ENCODE measurements at regions not wholly inside any gene's neighbourhood (a gene's known extent, or its start where the extent isn't known, plus 50 kb on each side); places are given as distances from the start of the nearest gene placed in this dataset.
"Not testable (repeated sequence)": the region's sequence is repeated elsewhere in the genome, so short reads cannot be mapped to it uniquely, and the experiment has no call there.

DNA sequence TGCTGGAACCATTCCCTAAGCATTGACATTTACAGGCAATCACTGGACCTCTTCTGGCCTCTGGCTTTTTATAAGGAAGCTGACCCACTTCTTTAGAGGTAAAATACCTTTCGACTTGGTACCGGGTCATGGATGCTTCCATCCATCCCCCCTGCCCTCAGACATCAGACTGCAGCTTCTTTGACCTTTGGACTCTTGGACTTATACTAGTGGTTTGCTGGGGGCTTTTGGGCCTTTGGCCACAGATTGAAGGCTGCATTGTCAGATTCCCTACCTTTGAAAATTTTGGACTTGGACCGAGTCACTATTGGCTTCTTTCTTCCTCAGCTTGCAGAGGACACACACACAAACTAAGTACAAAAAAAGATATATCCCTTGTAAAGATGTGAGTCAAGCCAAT lies 86.1 kb downstream of the TTC6 start:
- Histone ChIP-seq H3K9me3 (no peaks in the 10 kb centered on the region), H3K27ac (no peak overlapping the region), H3K27me3 (no peaks in the 10 kb centered on the region), H3K36me3 (no peaks in the 10 kb centered on the region), H3K4me3 (no peak overlapping the region), H3K4me1 (no peaks in the 10 kb centered on the region)
- 92 to 94% methylated on average over 3 of the region's 3 CpGs for WGBS, 2 donors
- intact Hi-C loops (cut with DNase I) = no loop called here
- TF ChIP-seq POLR2A (IDR thresholded peaks at IDR 0.05) = no peak
- TF ChIP-seq, protein P1, sequence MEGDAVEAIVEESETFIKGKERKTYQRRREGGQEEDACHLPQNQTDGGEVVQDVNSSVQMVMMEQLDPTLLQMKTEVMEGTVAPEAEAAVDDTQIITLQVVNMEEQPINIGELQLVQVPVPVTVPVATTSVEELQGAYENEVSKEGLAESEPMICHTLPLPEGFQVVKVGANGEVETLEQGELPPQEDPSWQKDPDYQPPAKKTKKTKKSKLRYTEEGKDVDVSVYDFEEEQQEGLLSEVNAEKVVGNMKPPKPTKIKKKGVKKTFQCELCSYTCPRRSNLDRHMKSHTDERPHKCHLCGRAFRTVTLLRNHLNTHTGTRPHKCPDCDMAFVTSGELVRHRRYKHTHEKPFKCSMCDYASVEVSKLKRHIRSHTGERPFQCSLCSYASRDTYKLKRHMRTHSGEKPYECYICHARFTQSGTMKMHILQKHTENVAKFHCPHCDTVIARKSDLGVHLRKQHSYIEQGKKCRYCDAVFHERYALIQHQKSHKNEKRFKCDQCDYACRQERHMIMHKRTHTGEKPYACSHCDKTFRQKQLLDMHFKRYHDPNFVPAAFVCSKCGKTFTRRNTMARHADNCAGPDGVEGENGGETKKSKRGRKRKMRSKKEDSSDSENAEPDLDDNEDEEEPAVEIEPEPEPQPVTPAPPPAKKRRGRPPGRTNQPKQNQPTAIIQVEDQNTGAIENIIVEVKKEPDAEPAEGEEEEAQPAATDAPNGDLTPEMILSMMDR (IDR thresholded peaks at IDR 0.05) = no peak
- no peak for DNase-seq

DNA sequence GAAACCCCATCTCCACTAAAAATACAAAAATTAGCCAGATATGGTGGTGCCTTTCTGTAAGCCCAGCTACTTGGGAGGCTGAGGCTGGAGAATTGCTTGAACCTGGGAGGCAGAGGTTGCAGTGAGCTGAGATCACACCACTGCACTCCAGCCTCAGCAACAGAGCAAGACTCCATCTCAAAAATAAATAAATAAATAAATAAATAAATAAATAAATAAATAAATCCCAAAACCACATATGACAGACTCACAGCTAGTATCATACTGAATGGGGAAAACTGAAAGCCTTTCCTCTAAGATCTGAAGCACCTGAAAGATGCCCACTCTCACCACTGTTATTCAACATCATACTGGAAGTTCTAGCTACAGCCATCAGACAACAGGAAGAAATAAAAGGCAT lies 97.3 kb downstream of the TTC6 start:
- H3K4me1 ChIP-seq; H3K36me3 ChIP-seq; H3K27ac ChIP-seq; H3K9me3 ChIP-seq; DNase-seq; H3K27me3 ChIP-seq; H3K4me3 ChIP-seq; intact Hi-C loops (cut with DNase I): not testable (repeated sequence)

DNA sequence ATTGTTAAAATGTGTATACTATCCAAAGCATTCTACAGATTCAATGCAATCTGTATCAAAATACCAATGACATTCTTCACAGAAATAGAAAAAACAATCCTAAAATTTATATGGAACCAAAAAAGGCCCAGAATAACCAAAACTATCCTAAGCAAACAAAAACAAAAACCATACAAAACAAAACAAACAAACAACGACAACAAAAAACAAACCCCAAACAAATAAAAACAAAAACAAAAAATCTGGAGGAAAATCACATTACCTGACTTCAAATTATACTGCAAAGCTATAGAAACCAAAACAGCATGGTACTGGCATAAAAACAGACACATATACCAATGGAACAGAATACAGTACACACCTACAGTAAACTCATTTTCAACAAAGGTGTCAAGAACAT lies 98.0 kb downstream of the TTC6 start:
- H3K27me3 ChIP-seq; H3K4me1 ChIP-seq; H3K4me3 ChIP-seq; DNase-seq; H3K36me3 ChIP-seq; H3K27ac ChIP-seq; H3K9me3 ChIP-seq; intact Hi-C loops (cut with DNase I): not testable (repeated sequence)
- WGBS, 2 donors = 50 to 75% methylated on average over 1 of the region's 1 CpG

DNA sequence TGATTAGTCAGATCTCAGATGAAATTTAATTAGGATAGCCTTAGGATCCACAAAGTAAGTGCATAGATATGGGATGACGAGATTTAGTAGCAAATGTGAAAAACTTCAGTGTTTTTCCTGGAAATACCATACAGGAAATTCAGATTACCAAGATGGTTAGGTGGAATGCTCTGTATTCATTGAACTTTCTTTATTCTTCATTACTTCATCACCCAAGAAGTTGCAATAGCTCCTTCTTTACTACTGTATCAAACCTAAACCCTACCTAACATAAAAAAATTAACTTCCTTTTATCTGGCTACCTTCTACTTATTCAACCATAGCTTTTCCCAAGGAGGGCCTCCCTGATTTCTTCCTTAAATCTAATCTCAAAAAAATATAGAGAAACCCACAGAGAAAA lies 100.4 kb downstream of the TTC6 start:
- Histone ChIP-seq H3K27me3 (no peaks in the 10 kb centered on the region), H3K36me3 (no peaks in the 10 kb centered on the region), H3K9me3 (no peaks in the 10 kb centered on the region), H3K4me1 (no peaks in the 10 kb centered on the region), H3K27ac (no peak overlapping the region), H3K4me3 (no peak overlapping the region)
- TF ChIP-seq, protein P1 (IDR thresholded peaks at IDR 0.05) = no peak
- no peak for TF ChIP-seq POLR2A (IDR thresholded peaks at IDR 0.05)
- 74 to 86% methylated on average over 1 of the region's 1 CpG for WGBS, 2 donors
- intact Hi-C loops (cut with DNase I) = no loop called here
- DNase-seq = no peak

DNA sequence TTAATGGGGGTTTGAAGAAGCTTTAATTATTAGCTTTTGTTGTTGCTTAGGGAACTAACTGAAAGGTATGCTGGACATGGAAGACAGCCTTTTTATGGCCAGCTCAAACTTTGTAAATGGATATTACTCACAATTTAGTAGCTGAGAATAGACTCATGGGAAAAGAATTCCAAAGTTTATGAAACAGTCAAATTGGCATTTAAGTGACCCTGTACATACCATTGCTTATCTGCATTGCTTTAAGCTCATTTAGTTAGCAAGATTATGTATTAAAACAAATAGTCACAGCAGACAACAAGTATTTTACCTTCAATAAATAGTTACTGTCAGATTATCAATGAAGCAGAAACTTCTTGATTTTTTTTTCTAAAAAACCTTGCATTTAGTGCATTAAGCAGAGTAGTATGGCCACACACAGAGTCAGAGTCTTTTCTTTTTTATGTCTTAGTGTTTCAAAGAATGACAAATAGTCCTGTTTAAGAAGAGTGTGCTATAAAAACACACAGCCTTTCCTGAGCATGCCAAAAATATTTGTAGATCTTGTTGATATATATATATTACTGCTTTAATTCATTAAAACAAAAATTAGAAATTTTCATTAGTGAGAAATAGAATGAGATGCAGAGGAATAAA lies 102.2 kb downstream of the TTC6 start:
- Histone ChIP-seq H3K36me3 (no peaks in the 10 kb centered on the region), H3K4me1 (no peaks in the 10 kb centered on the region), H3K27me3 (no peaks in the 10 kb centered on the region), H3K9me3 (no peaks in the 10 kb centered on the region), H3K27ac (no peak overlapping the region), H3K4me3 (no peak overlapping the region)
- intact Hi-C loops (cut with DNase I) = no loop called here
- TF ChIP-seq, protein P1 (IDR thresholded peaks at IDR 0.05) = no peak
- no peak for TF ChIP-seq POLR2A (IDR thresholded peaks at IDR 0.05)
- no peak for DNase-seq

DNA sequence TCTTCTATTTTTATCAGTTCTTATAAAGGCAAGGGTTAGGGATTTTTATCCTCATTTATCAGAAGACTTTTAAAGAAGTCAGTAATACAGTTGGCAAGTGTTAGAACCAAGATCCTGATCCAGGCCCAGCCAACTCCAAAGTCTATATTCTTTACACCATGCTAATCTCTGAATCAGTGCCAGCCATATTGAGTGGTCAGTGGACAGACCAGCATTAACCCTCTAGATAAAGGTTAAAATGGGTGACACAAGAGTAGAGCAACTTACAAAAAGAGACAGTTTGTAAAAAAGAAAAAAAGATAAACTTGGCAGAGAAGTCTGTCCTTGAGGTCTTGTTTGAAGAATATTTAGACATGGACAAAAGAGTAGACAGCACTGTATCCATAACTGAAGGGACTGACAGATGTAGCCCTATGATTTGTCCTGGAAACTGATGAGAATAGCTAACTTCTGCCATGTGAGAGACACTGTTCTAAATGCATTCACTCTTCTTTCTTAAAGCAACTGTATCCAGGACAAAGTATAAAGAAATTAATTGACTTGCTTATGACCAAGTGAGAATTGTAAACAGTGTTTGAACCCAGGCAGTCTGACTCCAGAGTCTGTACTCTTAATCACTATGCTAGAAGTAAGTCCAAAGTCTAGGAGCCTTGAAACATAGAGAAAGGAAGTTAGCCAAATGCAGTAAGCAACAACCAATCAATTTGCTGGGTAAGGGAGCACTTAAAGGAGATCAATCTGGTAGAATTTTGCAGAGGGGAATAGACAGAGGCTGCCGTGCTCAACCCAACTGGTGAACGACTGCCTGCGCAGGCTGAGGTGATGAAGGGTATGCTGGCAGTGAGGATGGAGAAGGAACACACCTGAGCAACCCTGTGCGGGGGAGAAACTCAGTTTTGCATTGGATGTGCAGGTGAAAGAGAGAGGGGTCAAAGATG lies 103.7 kb downstream of the TTC6 start:
- Histone ChIP-seq H3K36me3 (no peaks in the 10 kb centered on the region), H3K9me3 (no peaks in the 10 kb centered on the region), H3K27ac (no peak overlapping the region), H3K4me3 (no peak overlapping the region), H3K27me3 (no peaks in the 10 kb centered on the region), H3K4me1 (no peaks in the 10 kb centered on the region)
- 84 to 91% methylated on average over 4 of the region's 4 CpGs for WGBS, 2 donors
- DNase-seq = no peak
- intact Hi-C loops (cut with DNase I) = no loop called here
- TF ChIP-seq, protein P1 (IDR thresholded peaks at IDR 0.05) = no peak
- TF ChIP-seq POLR2A (IDR thresholded peaks at IDR 0.05) = no peak
